ENCODE measurements at regions not wholly inside any gene's neighbourhood (a gene's known extent, or its start where the extent isn't known, plus 50 kb on each side); places are given as distances from the start of the nearest gene placed in this dataset.
A peak's percentile ranks its signal among the peaks of the same experiment; 100 is the strongest.

- DNase-seq (ENCODE audit: low read depth in 6 of 9, low spot score in 9 of 9): no peak
- Histone ChIP-seq H3K36me3 (ENCODE audit: control insufficient read depth in 2 of 2, insufficient read depth in 2 of 2, low read length in 1 of 2) (no peaks in the 10 kb centered on the region), H3K4me1 (ENCODE audit: control insufficient read depth in 2 of 2, insufficient read depth in 2 of 2, low read length in 2 of 2) (no peaks in the 10 kb centered on the region), H3K27ac (ENCODE audit: low read depth in 1 of 2, low read length in 1 of 2) (no peak overlapping the region), H3K4me3 (ENCODE audit: low read length in 2 of 2) (no peak overlapping the region), H3K27me3 (ENCODE audit: control insufficient read depth in 2 of 2, insufficient read depth in 1 of 2, low read length in 1 of 2) (no peaks in the 10 kb centered on the region), H3K9me3 (ENCODE audit: control insufficient read depth in 2 of 2, insufficient read depth in 1 of 2, low read length in 1 of 2) (no peaks in the 10 kb centered on the region)
- 98% methylated on average over 2 of the region's 2 CpGs for WGBS
Observed at GRCh38 chr5:35317586-35317985, 87.3 kb upstream of the PRLR start.

GRCh38 chr5:35316611-35317274 is 86.5 kb upstream of the PRLR start:
- Histone ChIP-seq H3K4me1 (ENCODE audit: control insufficient read depth in 2 of 2, insufficient read depth in 2 of 2, low read length in 2 of 2) (no peaks in the 10 kb centered on the region), H3K9me3 (ENCODE audit: control insufficient read depth in 2 of 2, insufficient read depth in 1 of 2, low read length in 1 of 2) (no peaks in the 10 kb centered on the region), H3K27me3 (ENCODE audit: control insufficient read depth in 2 of 2, insufficient read depth in 1 of 2, low read length in 1 of 2) (no peaks in the 10 kb centered on the region), H3K27ac (ENCODE audit: low read depth in 1 of 2, low read length in 1 of 2) (no peak overlapping the region), H3K4me3 (ENCODE audit: low read length in 2 of 2) (no peak overlapping the region), H3K36me3 (ENCODE audit: control insufficient read depth in 2 of 2, insufficient read depth in 2 of 2, low read length in 1 of 2) (no peaks in the 10 kb centered on the region)
- 95% methylated on average over 4 of the region's 4 CpGs for WGBS
- DNase-seq (ENCODE audit: low read depth in 6 of 9, low spot score in 9 of 9): peak in 1 of 9 donors; percentile 2

- H3K27me3 ChIP-seq (ENCODE audit: control insufficient read depth in 2 of 2, insufficient read depth in 1 of 2, low read length in 1 of 2): no peaks in the 10 kb centered on the region
- H3K36me3 ChIP-seq (ENCODE audit: control insufficient read depth in 2 of 2, insufficient read depth in 2 of 2, low read length in 1 of 2): no peaks in the 10 kb centered on the region
- no peaks in the 10 kb centered on the region for H3K4me1 ChIP-seq (ENCODE audit: control insufficient read depth in 2 of 2, insufficient read depth in 2 of 2, low read length in 2 of 2)
- WGBS: 36% methylated on average over 2 of the region's 2 CpGs
- DNase-seq (ENCODE audit: low read depth in 6 of 9, low spot score in 9 of 9): no peak
- no peaks in the 10 kb centered on the region for H3K9me3 ChIP-seq (ENCODE audit: control insufficient read depth in 2 of 2, insufficient read depth in 1 of 2, low read length in 1 of 2)
- H3K4me3 ChIP-seq (ENCODE audit: low read length in 2 of 2): no peak overlapping the region
- H3K27ac ChIP-seq (ENCODE audit: low read depth in 1 of 2, low read length in 1 of 2): no peak overlapping the region
Observed at GRCh38 chr5:35313291-35313690, 83.0 kb upstream of the PRLR start.

- Histone ChIP-seq H3K27ac (ENCODE audit: low read depth in 1 of 2, low read length in 1 of 2) (no peak overlapping the region), H3K36me3 (ENCODE audit: control insufficient read depth in 2 of 2, insufficient read depth in 2 of 2, low read length in 1 of 2) (no peaks in the 10 kb centered on the region), H3K27me3 (ENCODE audit: control insufficient read depth in 2 of 2, insufficient read depth in 1 of 2, low read length in 1 of 2) (no peaks in the 10 kb centered on the region), H3K9me3 (ENCODE audit: control insufficient read depth in 2 of 2, insufficient read depth in 1 of 2, low read length in 1 of 2) (no peaks in the 10 kb centered on the region), H3K4me1 (ENCODE audit: control insufficient read depth in 2 of 2, insufficient read depth in 2 of 2, low read length in 2 of 2) (no peaks in the 10 kb centered on the region), H3K4me3 (ENCODE audit: low read length in 2 of 2) (no peak overlapping the region)
- 92% methylated on average over 1 of the region's 1 CpG for WGBS
- DNase-seq (ENCODE audit: low read depth in 6 of 9, low spot score in 9 of 9): no peak
Observed at GRCh38 chr5:35312267-35312666, 82.0 kb upstream of the PRLR start.

GRCh38 chr5:35309365-35310130 is 79.3 kb upstream of the PRLR start:
- no peak overlapping the region for H3K27ac ChIP-seq (ENCODE audit: low read depth in 1 of 2, low read length in 1 of 2)
- no peaks in the 10 kb centered on the region for H3K27me3 ChIP-seq (ENCODE audit: control insufficient read depth in 2 of 2, insufficient read depth in 1 of 2, low read length in 1 of 2)
- no peaks in the 10 kb centered on the region for H3K9me3 ChIP-seq (ENCODE audit: control insufficient read depth in 2 of 2, insufficient read depth in 1 of 2, low read length in 1 of 2)
- DNase-seq (ENCODE audit: low read depth in 6 of 9, low spot score in 9 of 9): no peak
- H3K36me3 ChIP-seq (ENCODE audit: control insufficient read depth in 2 of 2, insufficient read depth in 2 of 2, low read length in 1 of 2): no peaks in the 10 kb centered on the region
- 96% methylated on average over 7 of the region's 7 CpGs for WGBS
- H3K4me1 ChIP-seq (ENCODE audit: control insufficient read depth in 2 of 2, insufficient read depth in 2 of 2, low read length in 2 of 2): no peaks in the 10 kb centered on the region
- no peak overlapping the region for H3K4me3 ChIP-seq (ENCODE audit: low read length in 2 of 2)

- no peaks in the 10 kb centered on the region for H3K27me3 ChIP-seq (ENCODE audit: control insufficient read depth in 2 of 2, insufficient read depth in 1 of 2, low read length in 1 of 2)
- H3K36me3 ChIP-seq (ENCODE audit: control insufficient read depth in 2 of 2, insufficient read depth in 2 of 2, low read length in 1 of 2): no peaks in the 10 kb centered on the region
- H3K27ac ChIP-seq (ENCODE audit: low read depth in 1 of 2, low read length in 1 of 2): no peak overlapping the region
- H3K4me3 ChIP-seq (ENCODE audit: low read length in 2 of 2): no peak overlapping the region
- no peaks in the 10 kb centered on the region for H3K9me3 ChIP-seq (ENCODE audit: control insufficient read depth in 2 of 2, insufficient read depth in 1 of 2, low read length in 1 of 2)
- DNase-seq (ENCODE audit: low read depth in 6 of 9, low spot score in 9 of 9): no peak
- WGBS: 47% methylated on average over 2 of the region's 2 CpGs
- no peaks in the 10 kb centered on the region for H3K4me1 ChIP-seq (ENCODE audit: control insufficient read depth in 2 of 2, insufficient read depth in 2 of 2, low read length in 2 of 2)
Observed at GRCh38 chr5:35308421-35308820, 78.1 kb upstream of the PRLR start.

GRCh38 chr5:35306716-35307365 is 76.6 kb upstream of the PRLR start:
- H3K27me3 ChIP-seq (ENCODE audit: control insufficient read depth in 2 of 2, insufficient read depth in 1 of 2, low read length in 1 of 2): no peaks in the 10 kb centered on the region
- no peaks in the 10 kb centered on the region for H3K4me1 ChIP-seq (ENCODE audit: control insufficient read depth in 2 of 2, insufficient read depth in 2 of 2, low read length in 2 of 2)
- no peak overlapping the region for H3K27ac ChIP-seq (ENCODE audit: low read depth in 1 of 2, low read length in 1 of 2)
- DNase-seq (ENCODE audit: low read depth in 6 of 9, low spot score in 9 of 9): peak in 1 of 9 donors; percentile 1
- WGBS: 92% methylated on average over 1 of the region's 1 CpG
- H3K9me3 ChIP-seq (ENCODE audit: control insufficient read depth in 2 of 2, insufficient read depth in 1 of 2, low read length in 1 of 2): no peaks in the 10 kb centered on the region
- H3K4me3 ChIP-seq (ENCODE audit: low read length in 2 of 2): no peak overlapping the region
- H3K36me3 ChIP-seq (ENCODE audit: control insufficient read depth in 2 of 2, insufficient read depth in 2 of 2, low read length in 1 of 2): no peaks in the 10 kb centered on the region

GRCh38 chr5:35305336-35306020 is 75.2 kb upstream of the PRLR start:
- Histone ChIP-seq H3K9me3 (ENCODE audit: control insufficient read depth in 2 of 2, insufficient read depth in 1 of 2, low read length in 1 of 2) (no peaks in the 10 kb centered on the region), H3K4me3 (ENCODE audit: low read length in 2 of 2) (no peak overlapping the region), H3K27me3 (ENCODE audit: control insufficient read depth in 2 of 2, insufficient read depth in 1 of 2, low read length in 1 of 2) (no peaks in the 10 kb centered on the region), H3K36me3 (ENCODE audit: control insufficient read depth in 2 of 2, insufficient read depth in 2 of 2, low read length in 1 of 2) (no peaks in the 10 kb centered on the region), H3K27ac (ENCODE audit: low read depth in 1 of 2, low read length in 1 of 2) (no peak overlapping the region), H3K4me1 (ENCODE audit: control insufficient read depth in 2 of 2, insufficient read depth in 2 of 2, low read length in 2 of 2) (no peaks in the 10 kb centered on the region)
- WGBS: 84% methylated on average over 2 of the region's 2 CpGs
- no peak for DNase-seq (ENCODE audit: low read depth in 6 of 9, low spot score in 9 of 9)

GRCh38 chr5:35304291-35304690 is 74.0 kb upstream of the PRLR start:
- H3K36me3 ChIP-seq (ENCODE audit: control insufficient read depth in 2 of 2, insufficient read depth in 2 of 2, low read length in 1 of 2): no peaks in the 10 kb centered on the region
- H3K4me1 ChIP-seq (ENCODE audit: control insufficient read depth in 2 of 2, insufficient read depth in 2 of 2, low read length in 2 of 2): no peaks in the 10 kb centered on the region
- DNase-seq (ENCODE audit: low read depth in 6 of 9, low spot score in 9 of 9): no peak
- no peaks in the 10 kb centered on the region for H3K9me3 ChIP-seq (ENCODE audit: control insufficient read depth in 2 of 2, insufficient read depth in 1 of 2, low read length in 1 of 2)
- WGBS: 91% methylated on average over 1 of the region's 1 CpG
- H3K27me3 ChIP-seq (ENCODE audit: control insufficient read depth in 2 of 2, insufficient read depth in 1 of 2, low read length in 1 of 2): no peaks in the 10 kb centered on the region
- no peak overlapping the region for H3K4me3 ChIP-seq (ENCODE audit: low read length in 2 of 2)
- H3K27ac ChIP-seq (ENCODE audit: low read depth in 1 of 2, low read length in 1 of 2): no peak overlapping the region

Measured in thymus (tissue), 11 donors.